Trophoblast cell (in vitro differentiated cells and primary cell): ENCODE measurements at regions not wholly inside any gene's neighbourhood (a gene's known extent, or its start where the extent isn't known, plus 50 kb on each side); places are given as distances from the start of the nearest gene placed in this dataset.

Experiments used
- DNase-seq, 2 donors: peaks; one replicate each; pipeline ENCODE4 v3.0.0-alpha.2; 2016
- H2AFZ ChIP-seq: 2 replicates; pipeline ENCODE4 v1.6.1; 2013; ENCODE audit warnings: low read length, moderate library complexity, mild to moderate bottlenecking; ENCODE audit not compliant: insufficient read depth, poor library complexity
- H2AK5ac ChIP-seq: 2 replicates; pipeline ENCODE4 v1.6.1; 2013; ENCODE audit warnings: mild to moderate bottlenecking, low read length
- H2BK120ac ChIP-seq: 2 replicates; pipeline ENCODE4 v1.6.1; 2013; ENCODE audit warnings: low read length, mild to moderate bottlenecking, moderate library complexity; ENCODE audit not compliant: insufficient read depth, poor library complexity
- H2BK12ac ChIP-seq: 2 replicates; pipeline ENCODE4 v1.6.1; 2013; ENCODE audit warnings: mild to moderate bottlenecking, low read length, moderate library complexity
- H2BK5ac ChIP-seq: 2 replicates; pipeline ENCODE4 v1.6.1; 2013; ENCODE audit warnings: low read length, low read depth, moderate library complexity, mild to moderate bottlenecking; ENCODE audit not compliant: poor library complexity
- H3K14ac ChIP-seq: 2 replicates; pipeline ENCODE4 v1.6.1; 2013; ENCODE audit warnings: mild to moderate bottlenecking, low read length
- H3K18ac ChIP-seq: 2 replicates; pipeline ENCODE4 v1.6.1; 2013; ENCODE audit warnings: mild to moderate bottlenecking, low read length
- H3K23ac ChIP-seq: 2 replicates; pipeline ENCODE4 v1.6.1; 2013; ENCODE audit warnings: low read length
- H3K27ac ChIP-seq: 2 replicates; pipeline ENCODE4 v1.5.1; 2013; ENCODE audit warnings: low read depth, mild to moderate bottlenecking, inconsistent platforms, low read length, moderate library complexity
- H3K27me3 ChIP-seq: 2 replicates; pipeline ENCODE4 v1.6.1; 2013; ENCODE audit warnings: inconsistent platforms, mild to moderate bottlenecking, low read length, moderate library complexity; ENCODE audit not compliant: insufficient read depth
- H3K36me3 ChIP-seq, 2 experiments: 1 replicate in 1 of 2; 2 replicates in 1 of 2; pipeline ENCODE4 v1.6.1; 2013; ENCODE audit warnings: low read length in 2 of 2, mild to moderate bottlenecking in 2 of 2, moderate library complexity in 1 of 2; ENCODE audit not compliant: insufficient read depth in 2 of 2, control insufficient read depth in 1 of 2
- H3K4ac ChIP-seq: 2 replicates; pipeline ENCODE4 v1.6.1; 2013; ENCODE audit warnings: low read depth, mild to moderate bottlenecking, low read length, moderate library complexity
- H3K4me1 ChIP-seq, 2 experiments: 1 replicate in 1 of 2; 2 replicates in 1 of 2; pipeline ENCODE4 v1.6.1; 2013; ENCODE audit warnings: low read length in 2 of 2, mild to moderate bottlenecking in 2 of 2, moderate library complexity in 1 of 2; ENCODE audit not compliant: insufficient read depth in 2 of 2, control insufficient read depth in 1 of 2
- H3K4me2 ChIP-seq: 2 replicates; pipeline ENCODE4 v1.6.1; 2013; ENCODE audit warnings: inconsistent platforms, mild to moderate bottlenecking, low read length, moderate library complexity
- H3K4me3 ChIP-seq: 2 replicates; pipeline ENCODE4 v1.5.1; 2013; ENCODE audit warnings: mild to moderate bottlenecking, low read depth, low read length, inconsistent platforms
- H3K79me1 ChIP-seq: one replicate; pipeline ENCODE4 v1.6.1; 2013; ENCODE audit warnings: low read length
- H3K79me2 ChIP-seq: 2 replicates; pipeline ENCODE4 v1.6.1; 2013; ENCODE audit warnings: low read length, mild to moderate bottlenecking; ENCODE audit not compliant: control insufficient read depth, insufficient read depth, poor library complexity
- H3K9ac ChIP-seq: 2 replicates; pipeline ENCODE4 v1.6.1; 2013; ENCODE audit warnings: mild to moderate bottlenecking, low read length
- H3K9me3 ChIP-seq: 2 replicates; pipeline ENCODE4 v1.6.1; 2013; ENCODE audit warnings: low read depth, mild to moderate bottlenecking, control low read depth, inconsistent platforms, low read length; ENCODE audit not compliant: insufficient read depth
- H4K12ac ChIP-seq: 2 replicates; pipeline ENCODE4 v1.6.1; 2013; ENCODE audit warnings: low read depth, mild to moderate bottlenecking, low read length, moderate library complexity
- H4K8ac ChIP-seq: 2 replicates; pipeline ENCODE4 v1.6.1; 2013; ENCODE audit warnings: low read depth, mild to moderate bottlenecking, low read length, moderate library complexity
- H4K91ac ChIP-seq: one replicate; pipeline ENCODE4 v1.6.1; 2013; ENCODE audit warnings: low read depth, mild to moderate bottlenecking, low read length, moderate library complexity
- WGBS: extraction: QIAGEN DNeasy Blood & Tissue Kit; methylation state at CpG from one replicate; pipeline ENCODE4 v1.1.7; 2013; ENCODE audit warnings: missing lambda C conversion rate; ENCODE audit not compliant: insufficient read length, insufficient coverage; ENCODE audit errors: extremely low coverage; 5-methylcytosine and 5-hydroxymethylcytosine counted together

GRCh38 chr7:17725821-17726220 is 214.5 kb downstream of the SNX13 start:
- Histone ChIP-seq H3K9me3 (no peaks in the 10 kb centered on the region), H3K4ac (no peak overlapping the region), H3K4me1 (peaks cover 0 to 2% of the 10 kb centered on the region in 2 experiments), H2AFZ (no peak overlapping the region), H3K4me3 (no peak overlapping the region), H2BK5ac (no peak overlapping the region), H3K27ac (no peak overlapping the region), H3K9ac (no peak overlapping the region), H4K12ac (no peak overlapping the region), H4K91ac (no peak overlapping the region), H3K79me1 (no peaks in the 10 kb centered on the region), H4K8ac (no peak overlapping the region), H2BK12ac (no peak overlapping the region), H3K36me3 (no peaks in the 10 kb centered on the region), H3K4me2 (no peak overlapping the region), H3K23ac (no peak overlapping the region), H3K18ac (no peak overlapping the region), H2BK120ac (no peak overlapping the region), H3K79me2 (no peaks in the 10 kb centered on the region), H3K14ac (no peak overlapping the region), H3K27me3 (no peaks in the 10 kb centered on the region), H2AK5ac (no peak overlapping the region)
- no peak for DNase-seq
- WGBS: no CpG with 5 or more reads among the region's 2 CpGs

- Histone ChIP-seq H2AK5ac (no peak overlapping the region), H3K9me3 (peaks cover 10% of the 10 kb centered on the region), H3K79me2 (no peaks in the 10 kb centered on the region), H3K18ac (no peak overlapping the region), H3K4me3 (no peak overlapping the region), H3K14ac (no peak overlapping the region), H3K23ac (no peak overlapping the region), H4K91ac (no peak overlapping the region), H3K4ac (no peak overlapping the region), H4K12ac (no peak overlapping the region), H3K27ac (no peak overlapping the region), H3K4me2 (no peak overlapping the region), H4K8ac (no peak overlapping the region), H3K79me1 (no peaks in the 10 kb centered on the region), H2AFZ (no peak overlapping the region), H2BK12ac (no peak overlapping the region), H3K9ac (no peak overlapping the region), H3K27me3 (no peaks in the 10 kb centered on the region), H3K4me1 (no peaks in the 10 kb centered on the region), H2BK5ac (no peak overlapping the region), H3K36me3 (peaks cover 0 to 2% of the 10 kb centered on the region in 2 experiments), H2BK120ac (no peak overlapping the region)
- no peak for DNase-seq
- WGBS: no CpG with 5 or more reads among the region's 3 CpGs
Measured at GRCh38 chr7:17732083-17732482, 208.2 kb downstream of the SNX13 start.
